NB4 (cell line): ENCODE measurements at regions not wholly inside any gene's neighbourhood (a gene's known extent, or its start where the extent isn't known, plus 50 kb on each side); places are given as distances from the start of the nearest gene placed in this dataset.

ENCODE experiments used
- CTCF ChIP-seq: IDR thresholded peaks from one replicate; pipeline ENCODE4 v1.5.1; 2012; ENCODE audit warnings: low read depth, low read length
- MYC ChIP-seq: IDR thresholded peaks from 2 replicates; pipeline ENCODE4 v1.6.1; 2011; ENCODE audit warnings: low read depth, low read length
- POLR2A ChIP-seq: IDR thresholded peaks from 2 replicates; pipeline ENCODE4 v1.6.1; 2011; ENCODE audit warnings: mild to moderate bottlenecking; ENCODE audit not compliant: insufficient read length; ENCODE audit errors: extremely low read depth

- TF ChIP-seq CTCF = no peak
- TF ChIP-seq MYC = no peak
- TF ChIP-seq POLR2A = no peak
Measured at GRCh38 chr1:101603726-101604125, 366.9 kb downstream of the S1PR1 start.
